GM04503 (cell line): ENCODE measurements at regions not wholly inside any gene's neighbourhood (a gene's known extent, or its start where the extent isn't known, plus 50 kb on each side); places are given as distances from the start of the nearest gene placed in this dataset.
A peak's percentile ranks its signal among the peaks of the same experiment; 100 is the strongest.
"Not testable (repeated sequence)": the region's sequence is repeated elsewhere in the genome, so short reads cannot be mapped to it uniquely, and the experiment has no call there.

Experiments
- DNase-seq: peaks from one replicate; pipeline ENCODE4 v3.0.0-alpha.2; 2012; ENCODE audit warnings: low read depth

- DNase-seq = no peak
These were observed 304.4 kb downstream of the SUCLA2 start for GRCh38 chr13:47696674-47697073.

- no peak for DNase-seq
These were observed 313.5 kb downstream of the SUCLA2 start for GRCh38 chr13:47687577-47687976.

- not testable (repeated sequence) for DNase-seq
These were observed 315.9 kb downstream of the SUCLA2 start for GRCh38 chr13:47685156-47685555.

GRCh38 chr13:47680748-47681147, 320.3 kb downstream of the SUCLA2 start:
- peak; percentile 30 for DNase-seq

GRCh38 chr13:47679401-47679800, 321.7 kb downstream of the SUCLA2 start:
- peak; percentile 55 for DNase-seq

- DNase-seq = no peak
These were observed 322.7 kb downstream of the SUCLA2 start for GRCh38 chr13:47678201-47678968.

GRCh38 chr13:47675871-47676270, 325.2 kb downstream of the SUCLA2 start:
- DNase-seq = no peak

- DNase-seq = peak; percentile 93
These were observed 327.8 kb downstream of the SUCLA2 start for GRCh38 chr13:47673009-47673850.

GRCh38 chr13:47672245-47673008, 328.6 kb downstream of the SUCLA2 start:
- no peak for DNase-seq

GRCh38 chr13:47671776-47672175, 329.3 kb downstream of the SUCLA2 start:
- no peak for DNase-seq

GRCh38 chr13:47665043-47665442, 336.0 kb downstream of the SUCLA2 start:
- no peak for DNase-seq

- DNase-seq = peak; percentile 61
These were observed 340.0 kb downstream of the SUCLA2 start for GRCh38 chr13:47661076-47661475.

- DNase-seq = no peak
These were observed 344.4 kb downstream of the SUCLA2 start for GRCh38 chr13:47656651-47657050.

- no peak for DNase-seq
These were observed 350.9 kb downstream of the SUCLA2 start for GRCh38 chr13:47650209-47650608.

GRCh38 chr13:47647001-47647400, 354.1 kb downstream of the SUCLA2 start:
- DNase-seq = no peak

- no peak for DNase-seq
These were observed 354.8 kb downstream of the SUCLA2 start for GRCh38 chr13:47646298-47646697.

GRCh38 chr13:47639738-47640447, 361.2 kb downstream of the SUCLA2 start:
- no peak for DNase-seq

- no peak for DNase-seq
These were observed 362.4 kb downstream of the SUCLA2 start for GRCh38 chr13:47638627-47639026.

GRCh38 chr13:47632311-47632710, 368.8 kb downstream of the SUCLA2 start:
- DNase-seq = no peak

GRCh38 chr13:47628666-47629065, 372.4 kb downstream of the SUCLA2 start:
- peak; percentile 5 for DNase-seq

GRCh38 chr13:47623862-47624261, 377.2 kb downstream of the SUCLA2 start:
- no peak for DNase-seq

GRCh38 chr13:47621931-47622330, 379.1 kb downstream of the SUCLA2 start:
- no peak for DNase-seq
